SJCRH30 (cell line): ENCODE measurements at regions not wholly inside any gene's neighbourhood (a gene's known extent, or its start where the extent isn't known, plus 50 kb on each side); places are given as distances from the start of the nearest gene placed in this dataset.
"Not testable (repeated sequence)": the region's sequence is repeated elsewhere in the genome, so short reads cannot be mapped to it uniquely, and the experiment has no call there.

Experiments
- DNase-seq, 2 experiments: peaks; one replicate each; pipeline ENCODE4 v3.0.0-alpha.2; 2015 to 2020
- H3K27ac ChIP-seq: fragments of 250-450 bp; sonication (Bioruptor Pico); 2 replicates; pipeline ENCODE4 v1.5.1; 2020; ENCODE audit warnings: mild to moderate bottlenecking, moderate library complexity
- H3K27me3 ChIP-seq: fragments of 250-450 bp; sonication (Bioruptor Pico); 2 replicates; pipeline ENCODE4 v1.5.1; 2020; ENCODE audit warnings: mild to moderate bottlenecking, moderate library complexity
- H3K36me3 ChIP-seq: fragments of 250-450 bp; sonication (Bioruptor Pico); 2 replicates; pipeline ENCODE4 v1.5.1; 2020; ENCODE audit warnings: mild to moderate bottlenecking, moderate library complexity
- H3K4me1 ChIP-seq: fragments of 250-450 bp; sonication (Bioruptor Pico); 2 replicates; pipeline ENCODE4 v1.5.1; 2020; ENCODE audit warnings: mild to moderate bottlenecking, moderate library complexity
- H3K4me3 ChIP-seq: fragments of 250-450 bp; sonication (Bioruptor Pico); 2 replicates; pipeline ENCODE4 v1.5.1; 2020; ENCODE audit warnings: mild to moderate bottlenecking, moderate library complexity
- H3K9me3 ChIP-seq: fragments of 250-450 bp; sonication (Bioruptor Pico); replicated peaks from 2 replicates; pipeline ENCODE4 v1.5.1; 2020; ENCODE audit warnings: mild to moderate bottlenecking, moderate library complexity

- Histone ChIP-seq H3K4me3 (no peak overlapping the region), H3K4me1 (no peaks in the 10 kb centered on the region), H3K27ac (no peak overlapping the region), H3K36me3 (no peaks in the 10 kb centered on the region), H3K27me3 (no peaks in the 10 kb centered on the region), H3K9me3 (no peaks in the 10 kb centered on the region)
- DNase-seq = no peak
Observed at GRCh38 chr2:195535911-195536522, 121.0 kb upstream of the SLC39A10 start.

GRCh38 chr2:195534971-195535370 is 122.1 kb upstream of the SLC39A10 start:
- Histone ChIP-seq H3K9me3 (no peaks in the 10 kb centered on the region), H3K4me3 (no peak overlapping the region), H3K27ac (no peak overlapping the region), H3K36me3 (no peaks in the 10 kb centered on the region), H3K27me3 (no peaks in the 10 kb centered on the region), H3K4me1 (no peaks in the 10 kb centered on the region)
- DNase-seq = no peak

- Histone ChIP-seq H3K4me3 (no peak overlapping the region), H3K4me1 (no peaks in the 10 kb centered on the region), H3K36me3 (no peaks in the 10 kb centered on the region), H3K27me3 (no peaks in the 10 kb centered on the region), H3K9me3 (no peaks in the 10 kb centered on the region), H3K27ac (no peak overlapping the region)
- peak in 1 of 2 experiments; percentile 37 for DNase-seq
Observed at GRCh38 chr2:195533771-195534642, 123.0 kb upstream of the SLC39A10 start.

- Histone ChIP-seq H3K36me3 (no peaks in the 10 kb centered on the region), H3K9me3 (no peaks in the 10 kb centered on the region), H3K4me1 (no peaks in the 10 kb centered on the region), H3K4me3 (no peak overlapping the region), H3K27me3 (no peaks in the 10 kb centered on the region), H3K27ac (no peak overlapping the region)
- no peak for DNase-seq
Observed at GRCh38 chr2:195532628-195533271, 124.3 kb upstream of the SLC39A10 start.

- Histone ChIP-seq H3K27ac (no peak overlapping the region), H3K27me3 (no peaks in the 10 kb centered on the region), H3K4me1 (no peaks in the 10 kb centered on the region), H3K9me3 (no peaks in the 10 kb centered on the region), H3K36me3 (no peaks in the 10 kb centered on the region), H3K4me3 (no peak overlapping the region)
- DNase-seq = no peak
Observed at GRCh38 chr2:195532255-195532627, 124.8 kb upstream of the SLC39A10 start.

GRCh38 chr2:195531754-195532153 is 125.3 kb upstream of the SLC39A10 start:
- Histone ChIP-seq H3K27me3 (no peaks in the 10 kb centered on the region), H3K4me3 (no peak overlapping the region), H3K9me3 (no peaks in the 10 kb centered on the region), H3K27ac (no peak overlapping the region), H3K36me3 (no peaks in the 10 kb centered on the region), H3K4me1 (no peaks in the 10 kb centered on the region)
- no peak for DNase-seq

GRCh38 chr2:195523242-195523641 is 133.8 kb upstream of the SLC39A10 start:
- not testable (repeated sequence) for H3K9me3 ChIP-seq, H3K4me3 ChIP-seq, DNase-seq, H3K27me3 ChIP-seq, H3K4me1 ChIP-seq, H3K36me3 ChIP-seq, H3K27ac ChIP-seq

- Histone ChIP-seq H3K36me3 (no peaks in the 10 kb centered on the region), H3K27me3 (no peaks in the 10 kb centered on the region), H3K9me3 (no peaks in the 10 kb centered on the region), H3K27ac (no peak overlapping the region), H3K4me3 (no peak overlapping the region), H3K4me1 (no peaks in the 10 kb centered on the region)
- no peak for DNase-seq
Observed at GRCh38 chr2:195521589-195521988, 135.4 kb upstream of the SLC39A10 start.

- H3K27ac ChIP-seq = no peak overlapping the region
- no peaks in the 10 kb centered on the region for H3K4me1 ChIP-seq
- DNase-seq = no peak
Observed at GRCh38 chr2:195520671-195521155, 136.3 kb upstream of the SLC39A10 start.

GRCh38 chr2:195515551-195515950 is 141.5 kb upstream of the SLC39A10 start:
- H3K4me3 ChIP-seq = no peak overlapping the region
- H3K4me1 ChIP-seq = no peaks in the 10 kb centered on the region
- no peaks in the 10 kb centered on the region for H3K9me3 ChIP-seq
- no peaks in the 10 kb centered on the region for H3K36me3 ChIP-seq
- H3K27ac ChIP-seq = no peak overlapping the region
- DNase-seq = no peak
- peaks cover 5% of the 10 kb centered on the region; the same call in 1 of the 2 replicates for H3K27me3 ChIP-seq

More at GRCh38 chr2:195520671-195521155, 136.3 kb upstream of the SLC39A10 start:
- H3K36me3 ChIP-seq = no peaks in the 10 kb centered on the region
- H3K27me3 ChIP-seq = no peaks in the 10 kb centered on the region
- H3K4me3 ChIP-seq = no peak overlapping the region
- no peaks in the 10 kb centered on the region for H3K9me3 ChIP-seq

GRCh38 chr2:195514365-195514764 is 142.7 kb upstream of the SLC39A10 start:
- no peaks in the 10 kb centered on the region for H3K9me3 ChIP-seq
- no peaks in the 10 kb centered on the region for H3K36me3 ChIP-seq
- H3K27me3 ChIP-seq = peaks cover 5% of the 10 kb centered on the region; the same call in 1 of the 2 replicates
- no peak overlapping the region for H3K4me3 ChIP-seq
- H3K27ac ChIP-seq = no peak overlapping the region
- no peaks in the 10 kb centered on the region for H3K4me1 ChIP-seq
- no peak for DNase-seq

GRCh38 chr2:195513119-195513518 is 143.9 kb upstream of the SLC39A10 start:
- Histone ChIP-seq H3K36me3 (no peaks in the 10 kb centered on the region), H3K27ac (no peak overlapping the region), H3K27me3 (peaks cover 6% of the 10 kb centered on the region; the same call in 1 of the 2 replicates), H3K4me1 (no peaks in the 10 kb centered on the region), H3K9me3 (no peaks in the 10 kb centered on the region), H3K4me3 (no peak overlapping the region)
- DNase-seq = no peak

GRCh38 chr2:195509551-195509950 is 147.5 kb upstream of the SLC39A10 start:
- Histone ChIP-seq H3K4me3 (no peak overlapping the region), H3K27ac (no peak overlapping the region), H3K36me3 (no peaks in the 10 kb centered on the region), H3K27me3 (peaks cover 7% of the 10 kb centered on the region; the same call in 1 of the 2 replicates), H3K4me1 (no peaks in the 10 kb centered on the region), H3K9me3 (no peaks in the 10 kb centered on the region)
- DNase-seq = no peak

GRCh38 chr2:195508139-195508455 is 148.9 kb upstream of the SLC39A10 start:
- DNase-seq = no peak
- no peak overlapping the region for H3K4me3 ChIP-seq
- peaks cover 3% of the 10 kb centered on the region; the same call in 1 of the 2 replicates for H3K27me3 ChIP-seq
- H3K36me3 ChIP-seq = no peaks in the 10 kb centered on the region
- H3K27ac ChIP-seq = no peak overlapping the region
- no peaks in the 10 kb centered on the region for H3K9me3 ChIP-seq
- H3K4me1 ChIP-seq = no peaks in the 10 kb centered on the region

GRCh38 chr2:195507447-195508138 is 149.4 kb upstream of the SLC39A10 start:
- no peaks in the 10 kb centered on the region for H3K36me3 ChIP-seq
- no peaks in the 10 kb centered on the region for H3K4me1 ChIP-seq
- no peak overlapping the region for H3K27ac ChIP-seq
- no peak overlapping the region for H3K4me3 ChIP-seq
- DNase-seq = no peak
- peaks cover 3% of the 10 kb centered on the region; the same call in 1 of the 2 replicates for H3K27me3 ChIP-seq
- H3K9me3 ChIP-seq = no peaks in the 10 kb centered on the region
